ENCODE measurements at regions not wholly inside any gene's neighbourhood (a gene's known extent, or its start where the extent isn't known, plus 50 kb on each side); places are given as distances from the start of the nearest gene placed in this dataset.

DNA sequence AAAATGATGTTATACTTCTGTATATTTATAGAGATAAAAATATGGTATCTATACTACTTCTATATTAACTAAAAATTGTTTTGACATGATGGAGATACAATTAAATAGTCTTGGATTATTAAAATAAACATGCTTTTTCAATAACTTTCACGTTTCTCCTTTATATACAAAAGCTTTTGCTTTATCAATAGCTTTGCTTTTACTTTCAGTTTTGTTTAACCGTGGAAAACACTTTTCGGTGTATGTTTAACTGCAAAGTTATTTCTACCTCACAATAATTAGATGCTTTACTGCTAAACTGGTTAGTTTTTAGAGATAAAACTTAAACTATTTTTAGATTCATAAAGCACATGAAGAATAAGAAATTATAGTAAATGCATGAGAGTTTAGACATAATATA is 432.1 kb upstream of the PCDH15 start:
- DNase-seq, result no peak
- no peak overlapping the region for H3K4me3 ChIP-seq (ENCODE audit: low read depth, low read length)
- H3K27me3 ChIP-seq (ENCODE audit: insufficient read depth, low read depth, severe bottlenecking), result no peaks in the 10 kb centered on the region
- H3K27ac ChIP-seq, result no peak overlapping the region
- TF ChIP-seq, protein P1, sequence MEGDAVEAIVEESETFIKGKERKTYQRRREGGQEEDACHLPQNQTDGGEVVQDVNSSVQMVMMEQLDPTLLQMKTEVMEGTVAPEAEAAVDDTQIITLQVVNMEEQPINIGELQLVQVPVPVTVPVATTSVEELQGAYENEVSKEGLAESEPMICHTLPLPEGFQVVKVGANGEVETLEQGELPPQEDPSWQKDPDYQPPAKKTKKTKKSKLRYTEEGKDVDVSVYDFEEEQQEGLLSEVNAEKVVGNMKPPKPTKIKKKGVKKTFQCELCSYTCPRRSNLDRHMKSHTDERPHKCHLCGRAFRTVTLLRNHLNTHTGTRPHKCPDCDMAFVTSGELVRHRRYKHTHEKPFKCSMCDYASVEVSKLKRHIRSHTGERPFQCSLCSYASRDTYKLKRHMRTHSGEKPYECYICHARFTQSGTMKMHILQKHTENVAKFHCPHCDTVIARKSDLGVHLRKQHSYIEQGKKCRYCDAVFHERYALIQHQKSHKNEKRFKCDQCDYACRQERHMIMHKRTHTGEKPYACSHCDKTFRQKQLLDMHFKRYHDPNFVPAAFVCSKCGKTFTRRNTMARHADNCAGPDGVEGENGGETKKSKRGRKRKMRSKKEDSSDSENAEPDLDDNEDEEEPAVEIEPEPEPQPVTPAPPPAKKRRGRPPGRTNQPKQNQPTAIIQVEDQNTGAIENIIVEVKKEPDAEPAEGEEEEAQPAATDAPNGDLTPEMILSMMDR (IDR thresholded peaks at IDR 0.05; ENCODE audit: low read depth, low read length), result no peak
- no peaks in the 10 kb centered on the region for H3K36me3 ChIP-seq
- no peaks in the 10 kb centered on the region for H3K9me3 ChIP-seq (ENCODE audit: severe bottlenecking)

DNA sequence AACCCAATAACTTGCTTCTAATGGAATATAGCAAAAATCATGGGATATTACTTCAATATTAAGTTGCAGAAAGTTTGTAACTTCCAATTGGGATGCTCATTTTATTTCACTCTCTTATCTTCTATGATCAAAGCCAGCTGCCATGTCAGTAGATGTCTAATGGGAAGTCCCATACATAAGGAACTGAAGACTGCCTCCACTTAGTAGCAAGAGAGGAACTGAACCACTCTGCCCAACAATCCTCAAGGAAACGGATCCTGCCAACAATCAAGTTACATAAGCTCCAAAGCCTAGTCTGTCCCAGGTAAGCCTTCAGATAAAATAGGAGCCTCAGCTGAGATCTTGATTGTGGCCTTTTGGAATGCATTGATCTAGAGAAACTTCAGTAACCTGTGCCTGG is 431.5 kb upstream of the PCDH15 start:
- Histone ChIP-seq H3K36me3 (no peaks in the 10 kb centered on the region), H3K27ac (no peak overlapping the region), H3K27me3 (ENCODE audit: insufficient read depth, low read depth, severe bottlenecking) (no peaks in the 10 kb centered on the region), H3K4me3 (ENCODE audit: low read depth, low read length) (no peak overlapping the region), H3K9me3 (ENCODE audit: severe bottlenecking) (no peaks in the 10 kb centered on the region)
- DNase-seq, result no peak
- TF ChIP-seq, protein P1 (IDR thresholded peaks at IDR 0.05; ENCODE audit: low read depth, low read length), result no peak

DNA sequence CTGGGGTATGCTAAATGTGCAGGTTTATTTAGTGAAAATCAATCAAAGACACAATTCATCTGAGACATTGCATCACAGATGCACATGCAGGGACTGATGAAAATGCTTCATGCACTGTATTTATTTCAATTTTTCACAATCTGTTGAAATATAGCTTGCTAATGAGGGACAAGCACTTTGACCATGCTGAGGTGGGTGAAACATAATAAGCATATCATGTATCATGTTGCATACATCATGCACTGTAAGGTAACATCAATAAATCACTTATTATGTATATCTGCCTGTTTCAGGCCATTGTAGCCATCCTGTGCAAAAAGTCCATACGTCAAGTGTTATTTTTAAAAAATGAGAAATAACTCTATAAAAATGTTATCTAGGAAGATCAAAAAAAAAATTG is 426.9 kb upstream of the PCDH15 start:
- no peak overlapping the region for H3K4me3 ChIP-seq (ENCODE audit: low read depth, low read length)
- no peak for DNase-seq
- H3K27me3 ChIP-seq (ENCODE audit: insufficient read depth, low read depth, severe bottlenecking), result no peaks in the 10 kb centered on the region
- H3K9me3 ChIP-seq (ENCODE audit: severe bottlenecking), result no peaks in the 10 kb centered on the region
- no peak overlapping the region for H3K27ac ChIP-seq
- H3K36me3 ChIP-seq, result no peaks in the 10 kb centered on the region
- TF ChIP-seq, protein P1 (IDR thresholded peaks at IDR 0.05; ENCODE audit: low read depth, low read length), result no peak

DNA sequence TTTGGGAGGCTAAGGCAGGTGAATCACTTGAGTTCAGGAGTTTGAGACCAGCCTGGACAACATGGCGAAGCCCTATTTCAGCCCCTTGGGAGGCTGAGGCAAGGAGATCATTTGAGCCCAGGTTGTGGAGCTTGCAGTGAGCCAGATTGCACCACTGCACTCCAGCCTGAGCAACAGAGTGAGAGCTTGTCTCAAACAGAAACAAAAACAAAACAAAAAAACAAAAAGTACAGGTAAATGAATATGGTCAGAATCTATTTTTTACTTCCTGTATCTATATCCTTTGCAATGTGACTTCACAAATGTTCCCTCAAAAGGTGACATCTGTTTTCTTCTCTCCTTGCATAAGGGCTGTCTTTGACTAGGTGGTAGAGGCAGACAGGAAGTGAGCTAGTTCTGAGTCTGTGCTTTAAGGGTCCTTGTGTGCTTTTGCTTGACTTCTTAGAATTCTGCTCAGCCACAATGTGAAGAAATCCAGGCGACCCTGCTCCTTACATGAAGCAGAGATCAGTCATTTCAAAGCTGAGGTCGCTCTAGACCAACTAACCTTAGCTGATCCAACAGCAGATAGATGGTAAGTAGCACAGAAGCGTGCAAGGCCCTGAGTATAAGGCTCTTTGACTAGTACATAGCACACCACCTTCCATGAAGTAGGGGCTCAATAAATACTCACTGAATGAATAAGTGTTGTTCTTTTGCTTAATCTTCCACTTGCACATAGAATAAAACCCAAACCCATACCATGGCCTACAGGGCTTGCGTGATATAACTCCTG is 423.2 kb upstream of the PCDH15 start:
- H3K27me3 ChIP-seq (ENCODE audit: insufficient read depth, low read depth, severe bottlenecking), result no peaks in the 10 kb centered on the region
- DNase-seq, result no peak
- no peaks in the 10 kb centered on the region for H3K9me3 ChIP-seq (ENCODE audit: severe bottlenecking)
- TF ChIP-seq, protein P1 (IDR thresholded peaks at IDR 0.05; ENCODE audit: low read depth, low read length), result no peak
- H3K36me3 ChIP-seq, result no peaks in the 10 kb centered on the region
- no peak overlapping the region for H3K4me3 ChIP-seq (ENCODE audit: low read depth, low read length)
- no peak overlapping the region for H3K27ac ChIP-seq

DNA sequence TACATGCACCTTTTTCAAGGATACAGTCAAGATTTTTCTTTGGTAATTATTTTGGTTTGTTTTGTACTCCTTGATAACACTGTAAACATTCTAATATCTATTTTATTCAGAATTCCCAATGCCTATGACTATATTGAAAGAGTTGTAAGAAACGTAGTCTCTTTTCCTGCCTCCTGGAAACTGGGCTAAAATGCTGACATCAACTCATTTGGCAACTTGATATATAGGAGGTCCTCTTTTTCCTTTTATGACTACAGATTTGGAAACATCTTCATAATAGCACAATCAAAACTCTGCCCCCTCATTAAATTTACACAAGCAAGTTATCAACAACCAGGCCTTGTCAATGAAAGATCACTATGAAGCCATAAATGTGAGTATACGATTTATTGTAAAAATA is 422.3 kb upstream of the PCDH15 start:
- Histone ChIP-seq H3K9me3 (ENCODE audit: severe bottlenecking) (no peaks in the 10 kb centered on the region), H3K36me3 (no peaks in the 10 kb centered on the region), H3K4me3 (ENCODE audit: low read depth, low read length) (no peak overlapping the region), H3K27me3 (ENCODE audit: insufficient read depth, low read depth, severe bottlenecking) (no peaks in the 10 kb centered on the region), H3K27ac (no peak overlapping the region)
- no peak for DNase-seq
- TF ChIP-seq, protein P1 (IDR thresholded peaks at IDR 0.05; ENCODE audit: low read depth, low read length), result no peak

DNA sequence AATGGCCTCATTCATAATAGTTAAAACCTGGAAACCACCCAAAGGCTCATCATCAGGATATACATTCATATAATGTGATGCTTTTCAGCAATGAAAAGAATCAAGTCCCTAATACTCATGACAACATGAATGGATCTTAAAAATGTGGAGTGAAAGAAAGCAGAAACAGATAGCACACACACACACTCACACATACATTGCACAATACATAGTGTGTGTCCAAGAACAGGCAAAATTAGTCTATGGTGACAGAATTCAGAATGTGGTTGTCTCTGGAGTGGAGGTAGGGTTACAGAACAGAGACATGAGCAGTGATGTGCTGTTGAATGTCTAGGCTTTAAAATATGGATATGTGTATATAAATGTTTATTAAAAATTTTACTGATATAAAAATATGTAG is 419.9 kb upstream of the PCDH15 start:
- no peak for DNase-seq
- TF ChIP-seq, protein P1 (IDR thresholded peaks at IDR 0.05; ENCODE audit: low read depth, low read length), result no peak
- H3K4me3 ChIP-seq (ENCODE audit: low read depth, low read length), result no peak overlapping the region
- no peak overlapping the region for H3K27ac ChIP-seq
- no peaks in the 10 kb centered on the region for H3K36me3 ChIP-seq
- H3K27me3 ChIP-seq (ENCODE audit: insufficient read depth, low read depth, severe bottlenecking), result no peaks in the 10 kb centered on the region
- no peaks in the 10 kb centered on the region for H3K9me3 ChIP-seq (ENCODE audit: severe bottlenecking)
